GM21526 (cell line): ENCODE measurements at regions not wholly inside any gene's neighbourhood (a gene's known extent, or its start where the extent isn't known, plus 50 kb on each side); places are given as distances from the start of the nearest gene placed in this dataset.

Experiments used
- ATAC-seq: cut with Tn5 transposase; IDR thresholded peaks from one replicate; pipeline ENCODE4 v1.9.1; 2021; ENCODE audit warnings: moderate library complexity; ENCODE audit not compliant: unreplicated experiment, low FRiP score

DNA sequence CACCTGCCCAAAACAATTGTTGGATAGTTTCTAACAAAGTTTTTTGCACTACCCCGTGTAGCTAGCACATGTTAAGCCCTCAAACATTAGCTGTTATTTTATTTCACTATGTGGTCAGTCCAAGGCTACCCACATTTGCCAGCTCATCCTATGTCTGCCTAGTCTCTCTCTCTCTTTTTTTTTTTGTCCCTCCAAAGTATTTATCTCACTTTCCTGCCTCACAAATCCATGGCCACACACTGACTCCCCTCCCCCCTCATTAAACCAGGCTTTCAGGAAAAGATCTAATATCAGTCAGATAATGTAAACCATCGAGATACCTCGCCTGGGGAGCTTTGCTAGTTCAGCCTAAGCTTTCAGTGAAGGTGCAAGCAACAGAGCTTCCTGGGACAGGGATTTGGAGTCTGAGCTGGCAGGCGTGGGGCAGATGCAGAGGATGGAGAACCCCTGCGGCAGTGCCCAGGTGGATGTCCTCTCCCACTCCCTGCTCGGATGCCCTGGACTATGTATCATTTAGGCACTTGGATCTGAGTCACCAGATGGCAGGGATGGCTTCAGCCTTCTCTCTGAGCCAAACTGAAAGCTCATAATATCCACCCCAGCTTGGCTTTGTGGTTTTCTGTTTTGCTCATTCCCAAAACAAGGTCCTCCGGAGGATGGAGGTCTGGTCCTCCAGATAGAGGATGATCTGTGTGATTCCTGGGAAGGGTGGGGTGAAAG lies 73.7 kb upstream of the FOXF1 start:
- no peak for ATAC-seq

DNA sequence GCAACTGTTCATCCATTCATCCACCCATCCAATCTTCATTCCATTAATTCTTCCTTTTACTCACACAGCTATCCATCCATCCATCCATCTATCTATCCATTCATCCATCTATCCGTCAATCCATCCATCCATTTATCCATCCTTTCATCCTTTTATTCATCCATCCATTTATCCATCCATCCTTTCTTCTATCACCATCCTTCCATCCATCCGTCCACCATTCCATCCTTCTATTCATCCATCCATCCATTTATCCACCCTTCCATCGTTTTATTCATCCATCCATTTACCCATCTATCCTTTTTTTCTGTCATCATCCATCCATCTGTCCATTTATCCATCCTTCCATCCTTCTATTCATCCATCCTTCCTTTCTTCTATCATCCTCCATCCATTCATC lies 73.0 kb upstream of the FOXF1 start:
- no peak for ATAC-seq

- ATAC-seq = no peak
Measured at GRCh38 chr16:86442703-86443102, 67.6 kb upstream of the FOXF1 start.

DNA sequence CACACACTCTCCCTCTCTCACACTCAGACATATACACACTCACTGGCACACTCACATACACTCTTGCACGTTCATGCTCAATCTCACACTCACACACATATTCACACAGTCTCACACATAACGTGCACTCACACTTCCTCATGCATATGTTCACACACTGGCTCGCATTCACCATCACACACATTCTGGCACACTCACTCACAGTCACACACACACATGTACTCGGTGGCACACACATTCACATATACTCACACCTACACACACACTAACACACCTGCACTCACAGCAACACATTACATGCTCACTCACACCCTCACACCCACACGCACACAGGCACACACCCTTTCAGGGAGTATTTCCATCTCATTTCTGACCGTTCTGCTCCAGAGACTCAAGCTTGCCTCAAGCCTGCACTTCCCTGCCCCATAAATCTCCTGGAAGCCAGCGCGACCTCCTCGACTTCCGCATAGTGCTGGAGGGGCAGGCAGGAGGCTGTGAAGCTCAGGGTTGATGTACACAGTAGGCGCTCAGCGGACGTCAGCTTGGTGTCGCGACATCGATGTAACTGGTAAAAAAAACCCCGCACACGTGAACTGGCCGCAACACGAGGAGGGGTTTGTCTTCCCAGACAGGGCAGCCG lies 66.7 kb upstream of the FOXF1 start:
- no peak for ATAC-seq

DNA sequence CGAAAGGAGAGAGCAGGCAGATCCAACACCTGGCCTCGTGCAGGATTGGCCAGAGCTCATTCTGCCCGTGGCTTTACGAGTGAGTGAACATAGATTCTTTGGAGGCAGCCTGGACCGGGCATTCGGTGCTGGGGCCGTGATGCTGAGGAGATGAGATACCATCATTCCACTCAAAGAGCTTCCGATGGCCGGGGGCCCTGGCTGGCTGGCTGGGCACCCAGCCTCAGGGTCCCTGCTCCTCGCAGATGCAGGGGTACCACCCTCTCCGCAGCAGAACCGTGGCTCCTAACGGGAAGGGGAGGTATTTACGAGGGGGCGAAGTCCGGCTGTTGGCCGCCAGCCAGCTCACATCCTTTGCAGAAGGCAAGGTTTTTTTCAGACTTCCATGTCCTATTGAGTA lies 66.1 kb upstream of the FOXF1 start:
- no peak for ATAC-seq

DNA sequence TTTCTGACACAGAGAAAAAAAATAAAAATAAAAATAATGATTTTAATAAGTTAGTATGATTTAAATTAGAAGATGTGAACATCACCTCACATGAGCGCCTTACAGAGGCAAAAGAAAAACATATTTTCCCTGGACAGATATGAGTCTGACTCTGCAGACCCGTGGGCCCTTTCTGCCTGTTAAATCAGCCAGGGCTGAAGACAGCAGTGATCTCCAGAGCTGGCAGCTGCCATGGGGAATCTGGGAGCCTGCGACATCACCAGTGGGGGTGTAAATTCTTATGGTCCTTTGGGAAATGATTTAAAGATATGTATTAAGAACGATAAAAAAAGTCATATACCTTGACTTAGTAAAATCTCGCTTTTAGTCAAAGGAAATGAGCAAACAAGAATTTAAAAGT lies 65.7 kb upstream of the FOXF1 start:
- no peak for ATAC-seq

GRCh38 chr16:86446279-86446678 lies 64.0 kb upstream of the FOXF1 start:
- no peak for ATAC-seq

DNA sequence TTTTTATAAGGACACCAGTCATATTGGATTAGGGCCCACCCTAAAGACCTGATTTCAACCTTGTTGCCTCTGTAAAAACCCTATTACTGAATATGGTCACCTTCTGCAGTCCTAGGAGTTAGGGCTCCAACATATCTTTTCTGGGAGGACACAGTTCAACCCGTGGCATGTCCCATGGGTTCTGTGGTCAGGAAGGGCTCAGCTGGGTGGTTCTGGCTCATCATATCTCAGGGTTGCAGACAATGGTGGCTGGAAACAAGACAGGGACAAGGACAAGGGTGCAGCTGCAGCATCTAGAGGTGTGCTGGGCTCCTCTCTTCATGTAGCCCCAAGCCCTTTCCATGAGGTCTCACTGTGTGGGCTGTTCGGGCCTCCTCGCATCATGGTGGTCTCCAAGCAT lies 63.1 kb upstream of the FOXF1 start:
- no peak for ATAC-seq

DNA sequence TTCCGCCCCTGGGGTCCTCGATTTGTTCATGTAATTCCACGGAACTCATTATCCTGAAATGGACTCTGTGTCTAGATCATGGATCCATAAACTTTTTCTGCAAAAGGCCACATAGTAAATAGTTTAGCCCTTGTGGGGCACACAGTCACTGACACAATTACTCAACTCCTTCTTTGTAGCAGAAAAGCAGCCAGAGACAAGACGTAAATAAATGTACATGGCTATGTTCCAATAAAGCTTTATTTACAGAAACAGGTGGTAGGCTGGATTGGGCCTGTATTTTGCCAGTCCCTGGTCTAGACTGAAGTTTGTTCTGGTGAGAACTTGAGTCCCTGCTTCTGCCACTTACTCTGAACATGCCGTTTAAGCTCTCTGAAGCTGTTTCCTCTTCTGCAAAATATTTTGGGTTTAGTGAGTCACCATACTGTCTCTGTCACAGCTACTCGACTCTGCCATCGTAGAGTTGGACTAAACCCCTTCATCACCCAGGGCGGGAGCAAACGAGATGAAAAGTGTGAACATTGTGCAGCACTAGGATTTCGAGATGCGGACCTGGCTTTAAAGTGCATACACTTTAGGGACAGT lies 61.9 kb upstream of the FOXF1 start:
- no peak for ATAC-seq

DNA sequence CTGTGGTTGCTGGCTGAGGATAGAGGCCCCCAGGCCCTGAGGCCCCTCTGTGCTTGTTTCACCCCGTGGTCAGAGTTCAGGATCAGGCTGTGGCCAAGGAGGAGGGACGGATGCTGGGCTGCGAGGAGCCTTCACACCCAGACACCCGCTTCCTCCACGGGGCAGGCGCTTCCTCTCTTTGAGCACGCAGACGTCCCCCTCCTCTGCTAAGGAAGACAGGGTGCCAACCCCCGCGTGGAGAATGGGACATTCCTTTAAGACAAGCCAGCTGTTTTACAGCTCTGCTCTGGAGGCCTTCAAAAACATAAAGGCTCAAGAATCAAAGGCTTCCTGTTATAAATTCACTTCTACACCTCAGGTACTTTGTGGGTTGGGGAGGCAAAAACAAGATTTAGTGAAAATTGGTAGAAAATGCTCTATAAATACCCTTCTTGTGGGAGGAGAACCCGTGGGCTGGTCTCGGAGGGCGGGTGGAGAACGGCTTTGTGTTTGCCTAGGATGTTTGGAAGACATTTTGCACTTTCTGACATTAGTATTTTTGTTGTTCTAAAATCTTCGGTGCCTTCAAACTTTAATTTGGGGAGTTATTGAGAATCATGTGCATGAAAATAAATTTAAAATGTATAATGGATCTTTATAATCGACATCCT lies 60.8 kb upstream of the FOXF1 start:
- ATAC-seq = no peak

DNA sequence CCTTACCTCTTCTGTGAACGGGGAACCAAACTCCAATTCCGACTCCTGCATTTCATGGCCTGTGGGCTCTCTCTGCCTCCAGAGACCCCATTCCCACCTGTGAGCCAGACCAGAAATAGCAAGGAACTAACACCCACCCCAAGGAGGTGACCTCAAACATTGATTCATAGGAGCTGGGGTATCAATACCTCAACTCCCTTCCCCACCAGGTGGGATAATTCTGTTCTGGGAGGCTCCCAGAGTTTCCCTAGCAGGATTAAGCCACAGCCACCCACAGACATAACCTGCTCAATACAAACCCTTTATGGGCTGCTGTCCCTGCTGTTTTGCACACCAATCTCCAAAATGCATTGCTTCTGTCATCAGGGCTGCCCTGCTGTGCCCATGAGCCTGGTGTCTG lies 59.6 kb upstream of the FOXF1 start:
- ATAC-seq = no peak

DNA sequence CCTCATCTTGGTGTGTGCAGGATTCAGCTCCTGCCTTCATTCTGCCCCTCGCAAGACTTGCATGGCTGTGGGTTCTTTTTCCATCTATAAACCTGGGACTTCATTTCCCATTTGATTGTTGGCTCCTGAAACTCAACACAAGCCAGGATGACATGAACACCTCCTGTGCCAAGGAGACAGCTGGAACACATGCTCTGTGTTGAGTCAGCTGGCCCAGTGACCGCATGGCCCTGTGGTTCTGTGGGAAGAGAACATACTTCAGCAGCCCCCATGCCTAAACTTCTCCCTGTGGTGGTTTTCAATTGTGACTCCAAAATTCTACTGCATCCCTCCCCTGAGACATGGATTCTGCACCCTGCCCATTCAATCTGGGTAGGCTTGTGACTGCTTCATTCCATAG lies 57.9 kb upstream of the FOXF1 start:
- ATAC-seq = no peak

GRCh38 chr16:86455116-86455515 lies 55.2 kb upstream of the FOXF1 start:
- no peak for ATAC-seq

DNA sequence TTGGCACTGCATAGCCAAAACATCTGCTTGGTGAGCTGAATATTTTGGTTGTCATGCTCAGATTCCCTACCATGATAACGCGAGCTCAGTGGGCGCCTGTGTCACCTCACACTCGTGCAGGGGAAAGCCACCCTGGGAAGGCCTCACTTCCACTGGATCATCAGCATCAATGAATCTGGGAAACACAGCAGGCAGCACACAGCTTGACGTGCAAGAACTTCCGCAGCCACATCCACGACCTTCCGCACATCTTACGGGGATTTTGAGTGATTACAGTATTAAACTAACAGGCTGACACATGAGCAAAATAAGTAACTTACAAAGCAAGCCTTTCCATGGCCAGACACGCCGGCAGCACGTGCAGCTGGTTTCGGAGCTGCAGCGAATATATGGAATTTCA lies 54.7 kb upstream of the FOXF1 start:
- ATAC-seq = no peak

DNA sequence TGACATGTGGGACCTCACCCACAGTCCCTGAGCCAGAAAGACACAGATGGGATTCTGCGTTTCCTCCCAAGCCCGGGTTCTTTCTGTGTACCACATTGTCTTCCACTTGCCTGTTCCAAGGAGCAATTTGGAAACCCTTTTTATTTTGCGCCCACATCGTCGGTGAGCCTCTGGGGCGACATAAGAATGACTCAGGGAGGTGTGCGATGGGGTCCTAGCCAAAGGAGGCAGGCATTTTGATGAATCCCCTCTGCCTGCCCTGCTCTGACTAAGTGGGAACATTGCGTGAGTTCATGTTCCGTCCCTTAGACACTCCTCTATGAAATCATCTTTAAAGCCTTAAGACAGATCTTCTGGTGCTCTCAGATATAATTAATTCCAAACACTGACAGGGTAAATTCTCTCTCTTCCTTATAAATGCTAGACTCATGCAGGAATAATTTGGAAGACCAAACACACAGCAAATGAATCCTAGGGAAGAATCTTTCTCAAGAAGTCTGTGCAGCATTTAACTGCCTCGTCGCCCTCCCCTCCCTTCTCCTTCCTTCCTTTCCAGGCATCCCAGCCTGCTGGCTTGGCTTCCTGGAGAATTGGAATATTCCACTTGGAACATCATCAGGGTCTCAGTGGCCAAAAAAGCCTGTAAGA lies 52.7 kb upstream of the FOXF1 start:
- no peak for ATAC-seq

GRCh38 chr16:86458149-86458777 lies 52.1 kb upstream of the FOXF1 start:
- no peak for ATAC-seq

GRCh38 chr16:86459266-86459665 lies 51.1 kb upstream of the FOXF1 start:
- no peak for ATAC-seq
